Left renal pelvis (tissue), 4 donors: ENCODE measurements at regions not wholly inside any gene's neighbourhood (a gene's known extent, or its start where the extent isn't known, plus 50 kb on each side); places are given as distances from the start of the nearest gene placed in this dataset.
"Not testable (repeated sequence)": the region's sequence is repeated elsewhere in the genome, so short reads cannot be mapped to it uniquely, and the experiment has no call there.

Experiments used
- DNase-seq, 4 donors: peaks; one replicate each; pipeline ENCODE4 v3.0.0-alpha.2; 2013; ENCODE audit warnings: low read depth in 4 of 4, low spot score in 3 of 4

DNA sequence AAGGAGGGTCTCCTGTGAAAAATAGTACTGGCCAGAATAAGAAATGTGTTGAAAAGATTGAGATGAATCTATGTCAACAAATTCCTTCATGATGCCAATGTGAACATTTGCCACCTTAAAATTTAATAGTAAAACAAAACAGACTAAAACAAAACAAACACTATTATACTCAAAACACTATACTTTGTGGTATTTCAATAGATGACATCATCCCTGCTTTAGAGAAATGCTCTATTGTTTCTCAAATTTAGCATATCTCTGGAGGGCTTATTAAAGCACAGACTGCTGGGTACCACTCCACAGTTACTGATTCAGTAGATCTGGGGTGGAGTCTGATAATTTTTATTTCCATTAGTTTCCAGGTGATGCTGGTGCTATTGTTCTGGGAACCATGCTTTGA is 579.4 kb upstream of the FAM98A start:
- DNase-seq = no peak

- DNase-seq = no peak
Measured at GRCh38 chr2:34176693-34177092, 577.6 kb upstream of the FAM98A start.

DNA sequence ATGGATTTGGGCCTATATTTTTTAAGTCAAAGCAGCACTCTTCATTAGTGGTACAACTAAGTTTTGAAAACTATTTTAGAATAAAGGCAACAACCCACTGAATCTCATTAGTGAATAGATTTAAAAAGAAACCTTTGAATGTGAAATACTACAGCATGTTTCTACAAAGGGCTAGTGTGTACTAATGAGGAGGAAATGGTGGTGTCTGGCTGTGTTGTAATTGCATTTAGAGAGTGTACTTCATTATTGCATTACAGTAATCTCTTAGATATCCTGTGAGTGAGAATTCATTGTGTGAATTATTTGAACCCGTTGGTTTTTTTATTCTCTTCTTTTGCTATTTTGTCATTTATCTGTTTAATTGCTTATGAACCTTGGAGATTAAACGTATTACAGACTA is 575.4 kb upstream of the FAM98A start:
- no peak for DNase-seq

GRCh38 chr2:34162231-34162630 is 563.1 kb upstream of the FAM98A start:
- no peak for DNase-seq

- no peak for DNase-seq
Measured at GRCh38 chr2:34161549-34161948, 562.5 kb upstream of the FAM98A start.

- DNase-seq = no peak
Measured at GRCh38 chr2:34159901-34160300, 560.8 kb upstream of the FAM98A start.

GRCh38 chr2:34153484-34153883 is 554.4 kb upstream of the FAM98A start:
- no peak for DNase-seq

DNA sequence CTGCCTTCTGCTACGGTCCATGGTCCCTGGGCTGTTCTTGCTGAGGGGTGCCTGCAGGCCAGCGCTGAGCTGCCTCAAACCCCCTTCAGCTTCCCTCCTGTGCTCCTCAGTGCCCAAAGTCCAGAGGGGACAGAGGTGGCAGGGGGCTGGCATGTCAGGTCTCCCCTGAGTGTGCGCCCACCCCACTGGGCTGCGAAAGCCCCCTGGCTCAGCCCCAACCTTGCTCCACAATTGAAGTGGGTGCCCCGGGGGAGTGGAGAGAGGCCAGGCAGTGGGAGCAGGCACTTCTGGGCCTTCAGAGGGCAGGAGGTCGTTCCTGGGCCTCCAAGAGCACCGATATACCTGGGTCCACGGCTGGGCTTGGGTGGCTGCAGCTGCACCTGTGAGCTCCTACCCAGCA is 548.7 kb upstream of the FAM98A start:
- DNase-seq = no peak

- no peak for DNase-seq
Measured at GRCh38 chr2:34143149-34143548, 544.0 kb upstream of the FAM98A start.

- not testable (repeated sequence) for DNase-seq
Measured at GRCh38 chr2:34142531-34143008, 543.5 kb upstream of the FAM98A start.

DNA sequence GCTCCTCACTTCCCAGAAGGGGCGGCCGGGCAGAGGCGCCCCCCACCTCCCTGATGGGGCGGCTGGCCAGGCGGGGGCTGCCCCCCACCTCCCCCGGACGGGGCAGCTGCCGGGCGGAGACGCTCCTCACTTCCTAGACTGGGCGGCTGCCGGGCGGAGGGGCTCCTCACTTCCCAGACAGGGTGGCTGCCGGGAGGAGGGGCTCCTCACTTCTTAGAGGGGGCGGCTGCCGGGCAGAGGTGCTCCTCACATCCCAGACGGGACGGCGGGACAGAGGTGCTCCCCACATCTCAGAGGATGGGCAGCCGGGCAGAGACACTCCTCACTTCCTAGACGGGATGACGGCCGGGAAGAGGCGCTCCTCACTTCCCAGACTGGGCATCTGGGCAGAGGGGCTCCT is 534.0 kb upstream of the FAM98A start:
- DNase-seq = not testable (repeated sequence)

DNA sequence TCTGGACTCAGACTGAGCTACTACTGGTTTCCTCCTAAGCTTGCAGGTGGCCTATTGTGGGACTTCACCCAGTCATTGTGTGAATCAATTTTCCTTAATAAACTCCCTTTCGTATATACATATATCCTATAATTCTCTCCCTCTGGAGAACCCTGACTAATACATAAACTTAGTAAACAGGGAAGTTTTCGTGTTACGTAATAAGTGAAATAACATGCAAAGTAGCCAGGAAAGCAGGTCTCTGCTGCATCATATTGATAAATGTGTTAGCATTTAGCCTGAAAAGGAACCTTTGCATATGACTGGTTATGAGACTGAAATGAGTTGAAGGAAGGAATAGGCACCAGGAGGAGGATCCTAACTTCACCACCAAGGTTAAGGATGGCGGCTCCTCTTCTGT is 527.2 kb upstream of the FAM98A start:
- DNase-seq = no peak

GRCh38 chr2:34123996-34124785 is 525.1 kb upstream of the FAM98A start:
- DNase-seq = peak in 2 of 4 donors; percentile 3 to 18

DNA sequence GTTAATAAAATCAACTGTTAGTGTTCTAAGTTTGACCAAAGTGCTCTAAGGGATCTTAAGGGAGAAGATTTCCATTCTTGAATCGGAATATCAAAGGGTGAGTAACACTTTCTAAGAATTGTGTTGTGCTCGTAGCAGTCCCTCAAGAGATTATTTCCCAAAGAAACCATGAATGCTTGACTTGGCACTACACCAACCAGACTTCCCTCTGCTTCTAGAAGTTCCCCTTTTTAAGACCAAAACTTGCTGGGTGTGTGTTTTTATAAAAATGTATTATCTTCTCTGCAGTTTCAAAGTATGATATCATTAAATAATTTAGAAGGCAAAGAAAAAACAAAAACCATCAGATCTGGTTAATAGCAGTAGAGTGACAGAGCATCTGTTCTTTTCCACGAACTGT is 522.0 kb upstream of the FAM98A start:
- DNase-seq = no peak

- no peak for DNase-seq
Measured at GRCh38 chr2:34115076-34115475, 516.0 kb upstream of the FAM98A start.

- DNase-seq = no peak
Measured at GRCh38 chr2:34112161-34112560, 513.1 kb upstream of the FAM98A start.

GRCh38 chr2:34110392-34110791 is 511.3 kb upstream of the FAM98A start:
- DNase-seq = no peak

DNA sequence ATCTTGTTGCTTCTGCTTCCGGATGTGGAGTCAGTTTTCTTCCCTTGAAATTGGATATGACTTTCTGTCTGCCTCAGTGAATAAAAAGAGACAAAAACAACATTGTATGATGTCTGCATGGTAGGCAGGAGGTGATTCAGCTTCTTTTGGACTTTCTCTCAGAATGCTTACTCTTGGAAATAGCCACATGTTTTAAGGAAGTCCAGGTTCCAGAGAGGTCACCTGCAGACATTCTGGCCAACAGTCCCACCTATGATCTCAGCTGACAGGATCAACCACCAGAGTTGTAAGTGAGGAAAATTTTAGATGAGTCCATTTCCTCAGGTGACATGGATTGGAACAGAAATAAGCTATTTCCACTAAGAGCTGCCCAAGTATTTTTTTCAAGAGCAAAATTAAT is 508.7 kb upstream of the FAM98A start:
- DNase-seq = no peak

DNA sequence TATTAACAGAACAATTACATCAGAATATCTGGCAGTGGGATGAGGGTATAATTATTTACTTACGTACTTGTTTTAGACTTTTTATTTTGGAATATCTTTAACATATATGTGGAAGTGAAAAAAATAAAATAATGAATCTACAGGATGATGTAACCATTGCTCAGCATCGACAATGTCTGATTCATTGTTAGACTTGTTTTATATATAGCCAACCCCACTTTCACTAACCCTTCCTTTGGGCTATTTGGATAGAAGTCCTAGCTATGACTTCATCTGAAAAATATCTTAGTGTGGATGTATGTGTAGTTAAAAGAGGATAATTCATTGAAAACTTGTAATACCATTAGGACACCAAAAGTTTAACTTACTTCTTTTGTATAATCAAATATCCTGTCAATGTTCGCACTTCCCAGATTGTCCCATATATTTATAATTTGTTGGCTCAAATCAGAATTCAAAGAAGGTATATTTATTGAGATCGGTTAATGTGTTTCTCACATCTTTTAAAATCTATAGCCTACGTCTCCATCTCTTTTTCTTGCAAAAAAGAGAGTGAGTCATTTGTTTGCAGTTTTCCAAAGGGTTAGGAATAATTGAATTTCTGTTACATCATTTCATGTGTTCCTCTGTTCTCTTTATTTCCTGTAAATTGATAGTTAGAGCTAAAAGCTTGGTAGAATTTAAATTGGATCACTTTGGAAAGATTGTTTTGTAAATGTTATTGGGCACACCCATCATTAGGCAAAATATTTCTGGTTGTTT is 506.1 kb upstream of the FAM98A start:
- DNase-seq = no peak

DNA sequence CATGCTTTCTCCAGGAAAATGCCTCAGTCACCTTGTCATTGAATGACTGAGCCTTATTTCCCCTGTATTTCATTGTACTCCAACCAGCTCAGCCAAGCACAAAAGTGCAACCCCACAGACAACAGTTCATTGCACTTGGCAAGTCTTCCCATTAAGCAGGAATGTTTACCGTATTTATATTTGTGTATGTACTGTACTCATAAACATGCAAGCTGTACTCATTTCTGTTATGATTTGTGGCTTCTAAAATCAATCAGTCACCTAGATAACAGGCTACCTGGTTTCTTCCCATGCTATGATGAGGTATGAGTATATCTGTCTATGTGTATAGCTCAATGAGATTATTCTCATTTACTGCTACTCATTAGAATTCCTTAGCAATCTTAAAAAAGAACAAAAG is 505.5 kb upstream of the FAM98A start:
- no peak for DNase-seq

DNA sequence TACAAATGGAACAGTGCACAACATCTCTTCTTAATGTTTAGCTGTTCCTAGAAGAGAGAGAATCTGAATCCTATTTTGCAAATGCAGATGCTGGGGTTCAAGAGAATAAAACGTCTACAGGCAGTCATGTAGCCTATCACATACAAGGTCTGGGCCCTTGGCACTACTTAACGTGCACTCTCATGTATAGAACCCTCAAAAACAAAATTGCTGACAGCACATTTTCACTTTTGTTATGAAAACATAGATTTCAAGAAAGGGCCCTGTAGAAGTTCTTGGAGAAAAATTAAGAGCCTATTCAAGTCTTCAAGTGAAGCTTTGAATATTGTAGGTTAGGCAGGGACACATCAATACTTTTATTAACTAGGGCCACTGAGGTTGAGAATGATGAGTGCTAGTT is 504.3 kb upstream of the FAM98A start:
- DNase-seq = no peak

GRCh38 chr2:34102339-34102738 is 503.2 kb upstream of the FAM98A start:
- no peak for DNase-seq
